ENCODE measurements at regions not wholly inside any gene's neighbourhood (a gene's known extent, or its start where the extent isn't known, plus 50 kb on each side); places are given as distances from the start of the nearest gene placed in this dataset.
"Not testable (repeated sequence)": the region's sequence is repeated elsewhere in the genome, so short reads cannot be mapped to it uniquely, and the experiment has no call there.

DNA sequence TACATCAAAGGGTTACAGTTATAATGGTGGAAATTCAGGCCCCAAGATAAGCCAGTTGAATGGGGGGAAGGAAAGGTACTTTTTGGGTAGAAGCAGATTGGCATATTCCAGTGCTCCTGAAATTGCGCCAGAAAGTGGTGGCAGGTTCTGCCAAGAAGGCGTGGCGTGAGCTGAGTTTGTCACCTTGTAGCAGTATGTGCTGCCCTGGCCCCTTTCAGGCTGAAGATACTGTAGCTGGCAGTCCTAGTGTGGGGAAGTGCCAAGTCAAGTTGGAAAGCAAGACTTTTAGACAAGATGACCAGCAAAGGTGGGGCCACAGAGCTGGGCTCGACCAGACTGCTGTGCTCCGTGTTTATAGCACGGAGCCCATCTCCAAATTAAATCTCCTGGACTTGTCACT lies 133.6 kb upstream of the GLRA1 start:
- ATAC-seq (no peak), DNase-seq (no peak)
- Histone ChIP-seq H3K4me3 (no peak overlapping the region), H3K9me3 (no peaks in the 10 kb centered on the region), H3K4me1 (no peaks in the 10 kb centered on the region), H3K27me3 (no peaks in the 10 kb centered on the region), H3K27ac (no peak overlapping the region), H3K36me3 (no peaks in the 10 kb centered on the region)
- intact Hi-C loops (cut with DNase I): no loop called here
- no peak for TF ChIP-seq CTCF (IDR thresholded peaks at IDR 0.05)

DNA sequence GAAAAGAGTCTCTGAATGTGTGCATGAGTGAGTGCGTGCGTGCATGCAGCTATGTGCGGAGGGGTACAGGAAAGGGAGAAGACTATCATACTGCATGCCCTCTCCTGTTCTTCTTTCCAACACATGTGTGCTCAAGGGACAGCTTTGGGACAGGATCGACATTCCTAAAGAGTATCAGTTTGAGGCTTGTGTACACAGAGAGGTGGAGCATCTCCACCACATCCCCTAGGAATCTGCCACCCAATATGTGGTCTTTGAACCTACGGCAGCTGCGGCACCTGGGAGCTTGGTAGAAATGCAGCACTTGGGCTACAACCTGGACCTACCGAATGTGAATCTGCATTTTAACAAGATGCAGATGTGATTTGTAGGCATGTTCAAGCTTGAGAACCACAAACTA lies 132.3 kb upstream of the GLRA1 start:
- no peaks in the 10 kb centered on the region for H3K36me3 ChIP-seq
- no peak overlapping the region for H3K4me3 ChIP-seq
- DNase-seq: no peak
- no peak overlapping the region for H3K27ac ChIP-seq
- H3K9me3 ChIP-seq: no peaks in the 10 kb centered on the region
- intact Hi-C loops (cut with DNase I): no loop called here
- no peak for TF ChIP-seq CTCF (IDR thresholded peaks at IDR 0.05)
- no peaks in the 10 kb centered on the region for H3K27me3 ChIP-seq
- H3K4me1 ChIP-seq: no peaks in the 10 kb centered on the region
- no peak for ATAC-seq

- intact Hi-C loops (cut with DNase I): no loop called here
- H3K27ac ChIP-seq: no peak overlapping the region
- ATAC-seq: no peak
Measured at GRCh38 chr5:152052470-152052869, 127.8 kb upstream of the GLRA1 start.

GRCh38 chr5:152051499-152052454 lies 127.1 kb upstream of the GLRA1 start:
- ATAC-seq: no peak
- H3K27ac ChIP-seq: no peak overlapping the region
- TF ChIP-seq CTCF (IDR thresholded peaks at IDR 0.05): no peak
- H3K27me3 ChIP-seq: no peaks in the 10 kb centered on the region
- H3K36me3 ChIP-seq: no peaks in the 10 kb centered on the region
- intact Hi-C loops (cut with DNase I): no loop called here
- peaks cover 0 to 34% of the 10 kb centered on the region in 2 donors for H3K9me3 ChIP-seq
- H3K4me3 ChIP-seq: no peak overlapping the region
- no peak for DNase-seq
- H3K4me1 ChIP-seq: no peaks in the 10 kb centered on the region

More at GRCh38 chr5:152052470-152052869, 127.8 kb upstream of the GLRA1 start:
- no peak for DNase-seq
- no peaks in the 10 kb centered on the region for H3K36me3 ChIP-seq
- H3K27me3 ChIP-seq: no peaks in the 10 kb centered on the region
- no peaks in the 10 kb centered on the region for H3K4me1 ChIP-seq
- TF ChIP-seq CTCF (IDR thresholded peaks at IDR 0.05): no peak
- peaks cover 0 to 32% of the 10 kb centered on the region in 2 donors for H3K9me3 ChIP-seq
- H3K4me3 ChIP-seq: no peak overlapping the region

DNA sequence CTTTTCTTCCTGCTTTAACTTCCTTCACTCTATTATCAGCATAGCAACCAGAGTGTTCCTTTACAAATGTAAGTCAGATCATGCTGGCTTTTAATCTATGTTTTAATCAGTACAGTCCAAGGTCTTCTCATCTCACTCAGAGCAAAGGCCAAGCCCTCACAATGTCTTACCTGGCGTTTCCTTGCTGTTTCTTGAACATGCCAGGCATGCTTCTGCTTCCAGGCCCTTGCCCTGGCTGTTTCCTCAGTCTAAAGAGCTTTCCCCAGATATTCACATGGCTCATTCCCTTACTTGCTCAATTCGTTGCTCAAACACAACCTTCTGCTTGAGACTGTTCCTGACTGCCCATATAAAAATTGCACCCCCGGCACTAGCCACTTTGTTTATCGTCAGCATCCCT lies 121.7 kb upstream of the GLRA1 start:
- intact Hi-C loops (cut with DNase I): no loop called here
- no peaks in the 10 kb centered on the region for H3K27me3 ChIP-seq
- ATAC-seq (no peak), DNase-seq (no peak)
- H3K9me3 ChIP-seq: peaks cover 0 to 30% of the 10 kb centered on the region in 2 donors
- no peak for TF ChIP-seq CTCF (IDR thresholded peaks at IDR 0.05)
- no peaks in the 10 kb centered on the region for H3K36me3 ChIP-seq
- no peak overlapping the region for H3K4me3 ChIP-seq
- no peaks in the 10 kb centered on the region for H3K4me1 ChIP-seq
- H3K27ac ChIP-seq: no peak overlapping the region

- peaks cover 0 to 12% of the 10 kb centered on the region in 2 donors for H3K9me3 ChIP-seq
- H3K36me3 ChIP-seq; H3K4me3 ChIP-seq; H3K27ac ChIP-seq; H3K27me3 ChIP-seq; intact Hi-C loops (cut with DNase I); ATAC-seq; H3K4me1 ChIP-seq: not testable (repeated sequence)
- DNase-seq: peak in 3 of 4 donors; percentile 29 to 57 (median 36)
Measured at GRCh38 chr5:152038856-152039255, 114.2 kb upstream of the GLRA1 start.

DNA sequence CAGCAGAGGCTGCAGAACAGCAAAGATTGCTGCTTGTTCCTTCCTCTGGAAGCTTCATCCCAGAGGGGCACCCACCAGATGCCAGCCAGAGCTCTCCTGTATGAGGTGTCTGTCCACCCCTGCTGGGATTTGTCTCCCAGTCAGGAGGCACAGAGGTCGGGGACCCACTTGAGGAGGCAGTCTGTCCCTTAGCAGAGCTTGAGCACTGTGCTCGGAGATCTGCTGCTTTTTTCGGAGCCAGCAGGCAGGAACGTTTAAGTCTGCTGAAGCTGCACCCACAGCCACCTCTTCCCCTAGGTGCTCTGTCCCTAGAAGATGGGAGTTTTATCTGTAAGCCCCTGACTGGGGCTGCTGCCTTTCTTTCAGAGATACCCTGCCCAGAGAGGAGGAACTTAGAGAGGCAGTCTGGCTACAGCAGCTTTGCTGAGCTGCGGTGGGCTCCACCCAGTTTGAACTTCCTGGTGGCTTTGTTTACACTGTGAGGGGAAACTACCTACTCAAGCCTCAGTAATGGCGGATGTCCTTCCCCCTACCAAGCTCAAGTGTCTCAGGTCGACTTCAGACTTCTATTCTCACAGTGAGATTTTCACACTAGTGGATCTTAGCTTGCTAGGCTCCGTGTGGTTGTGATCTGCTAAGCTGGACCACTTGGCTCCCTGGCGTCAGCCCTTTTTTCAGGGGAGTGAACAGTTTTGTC lies 101.8 kb upstream of the GLRA1 start:
- H3K4me3 ChIP-seq; H3K4me1 ChIP-seq; H3K27ac ChIP-seq; intact Hi-C loops (cut with DNase I); ATAC-seq; H3K36me3 ChIP-seq; H3K27me3 ChIP-seq: not testable (repeated sequence)
- DNase-seq: peak in 2 of 4 donors; percentile 6 to 41
- H3K9me3 ChIP-seq: peaks cover 0 to 14% of the 10 kb centered on the region in 2 donors

All from left lung (tissue), 4 donors.